SIG-M5 treated with dmso at 0.1 percent for 504 hours (cell line): ENCODE measurements at regions not wholly inside any gene's neighbourhood (a gene's known extent, or its start where the extent isn't known, plus 50 kb on each side); places are given as distances from the start of the nearest gene placed in this dataset.
"Not testable (repeated sequence)": the region's sequence is repeated elsewhere in the genome, so short reads cannot be mapped to it uniquely, and the experiment has no call there.

Source experiments
- DNase-seq: peaks from one replicate; lab custom pipeline; 2025; ENCODE audit not compliant: unreplicated experiment; lab: John Stamatoyannopoulos, UW

DNA sequence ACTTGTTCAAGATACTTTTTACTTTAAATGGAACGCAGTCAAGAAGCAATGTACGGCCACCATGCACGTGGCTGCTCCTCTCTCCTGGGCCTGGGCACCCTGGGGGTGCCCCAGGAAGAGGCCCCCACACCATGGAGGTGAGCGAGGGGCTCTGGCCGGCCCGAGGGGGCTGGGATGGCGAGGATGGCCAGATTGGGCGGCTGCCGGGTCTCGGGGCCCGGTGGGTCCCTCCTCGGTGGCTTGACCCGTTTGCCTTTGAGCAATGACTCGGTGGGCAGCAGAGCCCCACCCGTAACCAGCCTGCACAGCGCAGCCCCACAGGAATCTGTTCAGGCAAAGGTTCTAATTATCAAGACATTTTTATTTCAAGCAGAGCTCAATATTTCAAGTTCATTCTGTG is 167.4 kb downstream of the BRD1 start:
- DNase-seq: no peak

DNA sequence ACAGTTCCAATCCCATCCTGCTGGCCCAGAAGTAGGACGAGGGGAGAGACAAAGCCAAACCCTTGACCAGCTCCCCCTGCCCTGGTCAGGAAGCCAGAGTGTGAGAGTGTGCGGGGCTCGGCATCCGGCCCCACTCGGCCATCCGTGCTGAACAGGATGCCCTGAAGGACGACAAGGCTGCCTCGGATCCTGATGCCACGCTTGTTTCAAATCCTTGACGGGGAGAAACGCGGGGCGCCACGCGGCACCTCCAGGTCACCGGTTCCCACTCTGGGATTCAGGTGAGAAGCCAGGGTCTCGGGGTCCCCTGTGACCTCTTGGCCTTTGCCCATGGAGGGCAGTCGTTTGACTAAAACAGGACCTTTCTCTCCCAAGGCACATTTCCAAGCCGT is 167.8 kb downstream of the BRD1 start:
- DNase-seq: no peak

DNA sequence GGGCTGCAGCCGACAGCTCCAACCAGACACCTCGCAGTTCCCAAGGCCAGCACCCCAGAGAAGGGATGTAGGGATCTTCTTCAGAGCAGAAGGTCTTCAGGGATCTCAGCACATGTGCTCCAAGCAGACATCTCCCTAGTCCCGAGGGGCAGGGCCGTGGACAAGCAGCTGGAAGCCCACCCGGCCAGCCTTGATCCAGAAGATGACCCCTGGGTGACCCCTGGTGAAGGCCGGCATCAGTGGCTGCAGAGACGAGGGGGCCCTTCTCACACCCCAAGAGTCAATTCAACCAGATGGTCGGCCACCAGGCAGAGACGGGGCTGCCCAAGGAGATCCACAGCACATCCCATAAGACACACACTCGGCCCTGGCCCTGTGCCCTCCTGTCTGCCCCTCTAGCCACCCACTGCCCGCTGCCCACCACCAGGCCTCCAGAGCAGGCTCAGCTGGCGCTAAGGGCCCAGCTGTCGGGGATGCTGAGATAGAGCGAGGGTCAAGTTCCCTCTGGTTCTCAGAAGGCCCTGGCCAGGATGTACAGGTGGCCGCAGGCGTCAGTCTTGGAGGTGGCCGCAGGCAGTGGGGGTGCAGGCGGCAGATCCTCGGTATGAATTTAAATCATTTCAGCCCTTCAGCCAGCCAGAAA is 168.3 kb downstream of the BRD1 start:
- no peak for DNase-seq

DNA sequence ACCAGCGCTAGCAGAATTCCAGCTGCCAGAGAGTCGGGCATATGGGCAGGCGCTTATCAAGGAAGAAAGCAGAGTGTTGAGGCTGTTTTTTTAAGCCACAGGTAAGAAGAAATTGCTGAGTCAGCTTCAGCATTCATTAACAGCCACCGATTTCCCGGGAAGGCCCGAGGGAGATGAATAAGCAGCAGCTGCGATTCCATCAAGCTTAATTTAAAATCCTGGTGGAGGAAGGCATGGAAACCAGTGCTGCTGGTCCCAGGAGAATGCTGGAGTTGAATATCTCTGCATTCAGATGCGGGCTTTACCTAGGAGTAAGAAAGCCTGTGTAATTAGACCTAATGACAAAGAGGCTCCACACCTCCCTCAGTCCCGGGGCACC is 168.8 kb downstream of the BRD1 start:
- DNase-seq: no peak

GRCh38 chr22:49657974-49658590 is 169.6 kb downstream of the BRD1 start:
- DNase-seq: no peak

GRCh38 chr22:49657275-49657973 is 170.2 kb downstream of the BRD1 start:
- peak; percentile 12 for DNase-seq

- not testable (repeated sequence) for DNase-seq
These were observed 170.8 kb downstream of the BRD1 start for GRCh38 chr22:49656883-49657274.

GRCh38 chr22:49656291-49656851 is 171.3 kb downstream of the BRD1 start:
- DNase-seq: no peak

- peak; percentile 5 for DNase-seq
These were observed 172.4 kb downstream of the BRD1 start for GRCh38 chr22:49655168-49655812.

DNA sequence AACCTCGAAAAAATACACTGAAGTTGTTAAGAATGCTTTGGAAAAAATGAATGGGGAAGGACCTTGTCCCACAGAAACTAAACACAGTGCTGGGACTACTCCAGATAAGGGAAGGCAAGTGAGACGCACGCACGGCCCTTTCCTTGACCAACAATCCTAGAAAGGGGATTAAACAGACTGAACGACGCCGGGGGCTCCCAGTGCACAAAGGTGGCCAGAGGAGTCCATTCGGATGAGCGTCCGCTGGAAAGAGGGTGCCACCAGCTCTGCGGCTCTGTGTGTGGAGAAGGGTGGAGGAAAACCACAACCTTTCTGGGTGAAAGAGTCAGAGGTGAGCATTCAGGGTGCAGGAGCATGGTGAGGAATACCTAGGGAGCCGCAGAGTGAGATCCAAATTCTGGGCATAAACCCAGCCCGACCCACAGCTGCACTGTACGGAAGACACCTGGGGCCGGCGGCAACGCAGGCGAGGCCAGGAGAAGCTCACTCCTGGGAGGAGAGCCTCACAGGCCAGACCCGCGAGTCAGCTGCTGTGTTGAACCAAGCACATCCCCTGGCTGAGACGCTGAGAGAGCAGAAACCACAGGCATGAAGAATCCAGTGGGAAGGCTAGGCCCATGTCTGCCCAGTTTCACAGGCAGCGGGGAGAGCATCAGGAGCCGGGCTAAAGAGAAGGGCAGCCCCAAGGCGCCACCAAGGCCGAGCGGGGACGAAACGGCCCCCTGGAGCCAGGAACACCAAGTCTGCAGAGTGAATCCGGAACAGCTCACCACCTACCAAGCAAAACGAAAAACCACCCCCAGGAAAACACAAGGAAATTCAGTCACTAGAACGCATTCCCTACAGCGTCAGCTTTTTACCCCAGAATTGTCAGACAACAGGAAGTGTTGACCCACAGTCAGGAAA is 177.1 kb downstream of the BRD1 start:
- no peak for DNase-seq

GRCh38 chr22:49649166-49650068 is 178.3 kb downstream of the BRD1 start:
- DNase-seq: no peak

DNA sequence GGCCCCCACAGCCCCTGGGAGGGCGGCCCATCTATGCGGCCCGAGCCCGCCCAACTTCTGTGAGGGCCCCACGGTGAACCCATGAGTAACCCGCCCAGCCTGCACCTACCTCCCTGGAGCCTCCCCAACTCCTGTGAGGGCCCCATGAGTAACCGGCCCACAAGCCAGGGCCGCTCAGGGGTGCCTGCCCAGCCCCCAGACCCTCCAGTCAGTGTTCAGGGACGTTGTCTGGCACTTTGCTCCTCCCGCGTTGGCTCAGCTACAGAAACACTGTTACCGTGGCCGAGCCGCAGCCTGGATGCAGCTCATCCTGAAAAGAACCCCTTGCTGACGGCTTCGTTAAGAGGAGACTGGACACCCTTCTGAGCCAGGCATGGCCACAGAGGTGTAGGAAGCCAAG is 179.6 kb downstream of the BRD1 start:
- no peak for DNase-seq

GRCh38 chr22:49647627-49648026 is 180.0 kb downstream of the BRD1 start:
- DNase-seq: no peak

- no peak for DNase-seq
These were observed 180.8 kb downstream of the BRD1 start for GRCh38 chr22:49646876-49647275.

DNA sequence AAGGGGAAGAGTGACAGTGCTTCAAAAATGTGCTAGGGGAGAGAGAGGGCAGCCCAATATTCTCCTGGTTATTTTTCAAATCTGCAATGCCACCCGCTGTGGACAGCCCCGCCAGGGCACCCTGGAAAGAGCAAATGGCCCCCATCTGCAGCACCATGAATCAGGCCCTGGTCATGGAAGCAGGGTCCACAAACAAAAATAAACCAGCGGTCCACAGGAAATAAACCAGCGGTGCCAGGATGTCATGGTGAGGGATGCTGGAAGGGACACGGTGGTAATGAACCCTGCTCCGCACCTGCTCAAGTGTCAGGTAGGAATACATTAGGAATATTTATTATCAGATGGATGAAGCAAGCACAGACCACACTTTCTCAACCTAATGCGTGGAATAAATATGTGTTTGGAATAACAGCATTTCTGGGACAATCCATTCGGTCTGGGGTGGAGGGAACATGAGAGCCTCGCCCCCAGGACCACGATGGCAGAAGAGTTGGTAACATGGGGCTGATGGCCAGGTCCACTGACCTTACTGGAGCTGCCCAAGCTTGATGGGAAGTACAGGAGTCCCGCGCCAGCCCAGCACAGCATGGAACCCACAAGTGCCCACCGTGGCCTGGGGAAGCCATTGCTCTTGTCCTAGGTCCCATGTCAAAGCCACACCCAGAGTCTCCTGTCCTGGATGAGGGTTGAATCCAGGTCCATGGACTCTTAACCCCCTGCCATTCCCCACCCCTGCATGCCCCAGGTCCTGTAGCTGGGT is 181.7 kb downstream of the BRD1 start:
- DNase-seq: no peak

DNA sequence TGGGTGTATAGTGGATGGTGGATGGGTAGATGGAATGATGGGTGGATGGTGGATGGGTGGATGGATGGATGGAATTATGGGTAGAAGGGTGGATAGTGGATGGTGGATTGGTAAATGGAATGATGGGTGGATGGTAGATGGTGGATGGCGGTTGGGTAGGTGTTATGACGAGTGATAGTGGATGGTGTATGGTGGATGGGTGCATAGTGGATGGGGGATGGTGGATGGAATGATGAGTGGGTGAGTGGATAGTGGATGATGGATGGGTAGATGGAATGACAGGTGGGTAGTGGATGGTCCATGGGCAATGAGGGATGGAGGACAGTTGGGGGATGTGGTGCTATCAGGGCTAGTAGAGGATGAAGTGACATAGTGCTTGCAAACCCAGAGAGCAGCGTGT is 182.4 kb downstream of the BRD1 start:
- DNase-seq: no peak

GRCh38 chr22:49643998-49644397 is 183.7 kb downstream of the BRD1 start:
- no peak for DNase-seq

DNA sequence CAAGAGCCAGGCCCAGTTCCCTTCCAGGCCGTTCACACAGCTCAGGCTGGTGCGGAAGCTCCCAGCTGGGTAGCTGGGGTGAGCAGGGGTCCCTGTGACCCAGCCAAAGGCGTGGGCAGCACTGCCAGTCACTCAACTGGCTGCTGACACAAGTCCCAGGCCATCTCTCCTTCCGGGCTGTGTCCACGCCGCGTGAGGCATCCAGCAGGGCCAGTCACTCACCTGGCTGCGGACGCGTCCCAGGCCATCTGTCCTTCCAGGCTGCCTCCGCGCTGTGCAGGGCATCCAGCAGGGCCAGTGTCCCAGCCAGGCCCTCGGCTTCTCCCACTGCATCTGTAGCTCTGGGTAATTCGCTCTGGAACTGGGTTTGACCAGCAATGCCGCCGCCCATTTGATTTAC is 184.2 kb downstream of the BRD1 start:
- no peak for DNase-seq

DNA sequence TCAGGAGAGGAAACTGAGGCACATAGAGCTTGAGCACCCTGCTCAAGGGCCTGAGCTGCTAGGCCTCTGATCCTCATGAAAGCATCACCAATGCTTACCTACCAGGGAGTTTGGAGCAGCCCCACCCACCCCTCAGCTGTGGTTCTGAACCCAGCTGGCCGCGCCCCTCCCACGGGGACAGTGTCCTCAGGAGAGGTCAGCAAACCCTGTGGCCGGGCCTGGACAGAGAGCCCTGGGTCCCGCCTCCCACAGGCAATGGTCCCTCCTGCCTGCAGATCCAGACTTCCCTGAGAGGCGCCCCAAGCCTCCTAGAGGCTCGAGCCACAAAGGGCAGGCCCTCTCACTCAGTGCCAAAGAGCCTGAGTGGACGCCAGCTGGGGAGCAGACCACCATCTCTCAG is 184.9 kb downstream of the BRD1 start:
- DNase-seq: no peak
